KMS-11 (cell line): ENCODE measurements at regions not wholly inside any gene's neighbourhood (a gene's known extent, or its start where the extent isn't known, plus 50 kb on each side); places are given as distances from the start of the nearest gene placed in this dataset.
"Not testable (repeated sequence)": the region's sequence is repeated elsewhere in the genome, so short reads cannot be mapped to it uniquely, and the experiment has no call there.

Experiments
- H2AFZ ChIP-seq: fragments of 200-600 bp; sonication (generic); 2 replicates; pipeline ENCODE4 v1.6.1; 2016; ENCODE audit warnings: antibody characterized with exemption, mixed run types, low read depth
- H3K27ac ChIP-seq: fragments of 200-600 bp; sonication (generic); 2 replicates; pipeline ENCODE4 v1.6.1; 2016; ENCODE audit warnings: mild to moderate bottlenecking, mixed run types
- H3K27me3 ChIP-seq: fragments of 200-600 bp; sonication (generic); 2 replicates; pipeline ENCODE4 v1.6.1; 2017; ENCODE audit warnings: mild to moderate bottlenecking, low read depth, mixed run types, moderate library complexity; ENCODE audit not compliant: insufficient read depth
- H3K36me3 ChIP-seq: fragments of 200-600 bp; sonication (generic); 2 replicates; pipeline ENCODE4 v1.6.1; 2017; ENCODE audit warnings: mild to moderate bottlenecking, mixed run types; ENCODE audit not compliant: insufficient read depth
- H3K4me1 ChIP-seq: fragments of 200-600 bp; sonication (generic); 2 replicates; pipeline ENCODE4 v1.6.1; 2016; ENCODE audit warnings: mild to moderate bottlenecking, low read depth, mixed run types; ENCODE audit not compliant: poor library complexity, severe bottlenecking
- H3K4me2 ChIP-seq: fragments of 200-600 bp; sonication (generic); 2 replicates; pipeline ENCODE4 v1.7.0; 2016; ENCODE audit warnings: mild to moderate bottlenecking, mixed run types
- H3K4me3 ChIP-seq: fragments of 200-600 bp; sonication (generic); IDR thresholded peaks from 2 replicates; pipeline ENCODE4 v1.6.1; 2017; ENCODE audit warnings: low read depth, low read length, mixed read lengths; ENCODE audit not compliant: insufficient read depth
- H3K79me2 ChIP-seq: fragments of 200-600 bp; sonication (generic); 2 replicates; pipeline ENCODE4 v1.6.1; 2016; ENCODE audit warnings: low read depth, mixed run types; ENCODE audit not compliant: insufficient read depth
- H3K9ac ChIP-seq: fragments of 200-600 bp; sonication (generic); 2 replicates; pipeline ENCODE4 v1.6.1; 2016; ENCODE audit warnings: mild to moderate bottlenecking, mixed run types
- H4K20me1 ChIP-seq: fragments of 200-600 bp; sonication (generic); 2 replicates; pipeline ENCODE4 v1.6.1; 2016; ENCODE audit warnings: mild to moderate bottlenecking, mixed run types; ENCODE audit not compliant: insufficient read depth
- TF ChIP-seq, protein P1 (sequence below): fragments of 200-600 bp; sonication (generic); conservative IDR thresholded peaks from 2 replicates; pipeline ENCODE4 v1.6.1; 2017; ENCODE audit warnings: low read depth, mild to moderate bottlenecking, antibody characterized with exemption, low read length, moderate library complexity, mixed read lengths

DNA sequence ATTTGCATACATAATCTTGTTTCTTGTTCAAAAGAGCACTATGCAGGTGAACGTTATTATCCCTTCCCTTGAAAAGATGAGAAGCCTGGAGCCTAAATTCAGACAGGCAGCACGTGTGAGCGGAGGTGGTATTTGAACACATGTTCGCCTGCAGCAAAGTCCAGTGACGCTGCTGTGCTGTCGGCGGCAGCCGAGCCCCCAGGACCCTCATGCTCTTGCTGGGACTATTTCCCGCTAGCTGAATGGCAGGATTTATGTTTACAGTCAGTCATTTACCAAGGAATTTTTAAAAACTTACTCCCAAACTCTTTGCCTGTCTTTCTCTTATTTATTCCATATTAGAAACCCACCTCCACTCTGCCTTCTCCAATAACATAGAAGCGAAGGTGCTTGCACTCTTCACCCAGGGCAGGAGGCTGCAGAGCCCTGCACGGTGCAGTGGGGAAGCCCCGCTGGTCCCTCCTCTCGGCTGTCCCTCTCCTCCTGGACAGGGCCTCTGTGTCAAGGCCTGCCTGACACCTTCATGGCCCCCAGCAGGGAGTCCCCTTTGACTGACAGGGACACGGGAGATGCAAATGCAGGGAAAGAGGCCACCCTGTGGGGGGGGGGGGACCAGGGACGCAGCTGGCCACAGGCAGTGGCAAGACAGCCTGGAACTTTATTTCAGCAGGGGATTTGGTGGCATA lies 528.5 kb upstream of the B3GAT1 start:
- Histone ChIP-seq H3K4me1 (no peaks in the 10 kb centered on the region), H3K27me3 (no peaks in the 10 kb centered on the region), H3K27ac (no peak overlapping the region), H3K9ac (no peak overlapping the region), H3K4me2 (no peak overlapping the region), H3K4me3 (no peak overlapping the region), H2AFZ (no peak overlapping the region), H3K36me3 (no peaks in the 10 kb centered on the region), H3K79me2 (no peaks in the 10 kb centered on the region), H4K20me1 (no peaks in the 10 kb centered on the region)
- TF ChIP-seq, protein P1, sequence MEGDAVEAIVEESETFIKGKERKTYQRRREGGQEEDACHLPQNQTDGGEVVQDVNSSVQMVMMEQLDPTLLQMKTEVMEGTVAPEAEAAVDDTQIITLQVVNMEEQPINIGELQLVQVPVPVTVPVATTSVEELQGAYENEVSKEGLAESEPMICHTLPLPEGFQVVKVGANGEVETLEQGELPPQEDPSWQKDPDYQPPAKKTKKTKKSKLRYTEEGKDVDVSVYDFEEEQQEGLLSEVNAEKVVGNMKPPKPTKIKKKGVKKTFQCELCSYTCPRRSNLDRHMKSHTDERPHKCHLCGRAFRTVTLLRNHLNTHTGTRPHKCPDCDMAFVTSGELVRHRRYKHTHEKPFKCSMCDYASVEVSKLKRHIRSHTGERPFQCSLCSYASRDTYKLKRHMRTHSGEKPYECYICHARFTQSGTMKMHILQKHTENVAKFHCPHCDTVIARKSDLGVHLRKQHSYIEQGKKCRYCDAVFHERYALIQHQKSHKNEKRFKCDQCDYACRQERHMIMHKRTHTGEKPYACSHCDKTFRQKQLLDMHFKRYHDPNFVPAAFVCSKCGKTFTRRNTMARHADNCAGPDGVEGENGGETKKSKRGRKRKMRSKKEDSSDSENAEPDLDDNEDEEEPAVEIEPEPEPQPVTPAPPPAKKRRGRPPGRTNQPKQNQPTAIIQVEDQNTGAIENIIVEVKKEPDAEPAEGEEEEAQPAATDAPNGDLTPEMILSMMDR, result no peak

DNA sequence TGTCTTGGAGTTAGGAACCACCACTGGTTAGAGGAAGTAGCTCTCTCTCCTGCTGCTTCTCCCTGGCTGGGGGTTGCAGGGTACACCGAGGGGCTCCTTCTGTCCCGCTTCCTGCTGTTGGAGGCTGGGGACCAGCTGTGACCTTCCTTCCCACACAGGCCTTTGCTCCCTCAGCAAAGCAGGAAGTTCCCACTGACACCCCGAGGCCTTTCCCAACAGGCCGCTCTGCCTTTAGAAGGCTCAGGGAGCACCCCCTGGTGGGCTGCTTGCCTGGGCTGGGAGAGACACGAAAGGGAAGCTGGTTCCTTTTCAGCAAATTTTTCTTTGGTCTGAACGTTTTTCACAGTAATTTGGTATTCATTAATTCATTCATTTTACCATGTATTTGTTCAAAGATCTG lies 527.9 kb upstream of the B3GAT1 start:
- H2AFZ ChIP-seq, result no peak overlapping the region
- H3K4me3 ChIP-seq, result no peak overlapping the region
- H3K4me1 ChIP-seq, result no peaks in the 10 kb centered on the region
- TF ChIP-seq, protein P1, result no peak
- H3K79me2 ChIP-seq, result no peaks in the 10 kb centered on the region
- H3K36me3 ChIP-seq, result no peaks in the 10 kb centered on the region
- no peak overlapping the region for H3K9ac ChIP-seq
- H4K20me1 ChIP-seq, result no peaks in the 10 kb centered on the region
- no peaks in the 10 kb centered on the region for H3K27me3 ChIP-seq
- H3K27ac ChIP-seq, result no peak overlapping the region
- no peak overlapping the region for H3K4me2 ChIP-seq

DNA sequence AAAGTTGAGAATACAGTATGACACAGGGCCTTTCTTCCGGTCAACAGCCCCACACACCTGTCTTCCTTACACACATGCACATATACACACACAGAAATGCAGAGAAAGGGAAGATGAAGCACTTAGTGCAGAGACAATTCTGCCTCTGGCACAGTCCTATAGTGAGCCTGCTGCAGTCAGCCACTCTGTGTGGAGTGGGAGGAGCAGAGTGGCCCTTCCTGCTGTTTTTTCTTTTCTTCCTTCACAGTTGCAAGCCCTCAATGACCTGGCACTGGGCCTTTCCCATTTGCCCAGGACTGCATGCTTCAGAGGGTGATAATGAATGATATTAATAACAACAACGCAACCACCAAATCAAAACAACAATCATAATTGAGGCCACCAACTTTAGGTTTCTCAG lies 527.0 kb upstream of the B3GAT1 start:
- H3K36me3 ChIP-seq, result no peaks in the 10 kb centered on the region
- H3K27ac ChIP-seq, result no peak overlapping the region
- no peak overlapping the region for H3K4me3 ChIP-seq
- no peak overlapping the region for H3K4me2 ChIP-seq
- H2AFZ ChIP-seq, result no peak overlapping the region
- H3K79me2 ChIP-seq, result no peaks in the 10 kb centered on the region
- H3K4me1 ChIP-seq, result no peaks in the 10 kb centered on the region
- H3K27me3 ChIP-seq, result no peaks in the 10 kb centered on the region
- TF ChIP-seq, protein P1, result no peak
- H3K9ac ChIP-seq, result no peak overlapping the region
- H4K20me1 ChIP-seq, result no peaks in the 10 kb centered on the region

GRCh38 chr11:134938212-134938611 lies 526.2 kb upstream of the B3GAT1 start:
- Histone ChIP-seq H3K4me1 (no peaks in the 10 kb centered on the region), H3K27me3 (no peaks in the 10 kb centered on the region), H3K4me2 (no peak overlapping the region), H3K79me2 (no peaks in the 10 kb centered on the region), H3K27ac (no peak overlapping the region), H2AFZ (no peak overlapping the region), H4K20me1 (no peaks in the 10 kb centered on the region), H3K9ac (no peak overlapping the region), H3K36me3 (no peaks in the 10 kb centered on the region), H3K4me3 (no peak overlapping the region)
- TF ChIP-seq, protein P1, result no peak

DNA sequence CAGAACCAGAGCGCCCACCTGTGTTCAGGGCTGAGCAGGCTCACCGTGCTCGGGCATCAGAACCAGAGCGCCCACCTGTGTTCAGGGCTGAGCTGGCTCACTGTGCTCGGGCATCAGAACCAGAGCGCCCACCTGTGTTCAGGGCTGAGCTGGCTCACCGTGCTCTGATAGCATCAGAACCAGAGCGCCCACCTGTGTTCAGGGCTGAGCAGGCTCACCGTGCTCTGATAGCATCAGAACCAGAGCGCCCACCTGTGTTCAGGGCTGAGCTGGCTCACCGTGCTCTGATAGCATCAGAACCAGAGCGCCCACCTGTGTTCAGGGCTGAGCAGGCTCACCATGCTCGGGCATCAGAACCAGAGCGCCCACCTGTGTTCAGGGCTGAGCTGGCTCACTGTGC lies 525.2 kb upstream of the B3GAT1 start:
- not testable (repeated sequence) for H3K27ac ChIP-seq, H2AFZ ChIP-seq, H3K36me3 ChIP-seq, H4K20me1 ChIP-seq, H3K4me1 ChIP-seq, H3K9ac ChIP-seq, H3K4me3 ChIP-seq, H3K4me2 ChIP-seq, H3K27me3 ChIP-seq, H3K79me2 ChIP-seq
